Smooth muscle cell (in vitro differentiated cells): ENCODE measurements at regions not wholly inside any gene's neighbourhood (a gene's known extent, or its start where the extent isn't known, plus 50 kb on each side); places are given as distances from the start of the nearest gene placed in this dataset.

ENCODE experiments used
- DNase-seq: peaks from one replicate; lab custom pipeline; 2025; ENCODE audit not compliant: unreplicated experiment; lab: John Stamatoyannopoulos, UW
- H2AFZ ChIP-seq: fragments of 200-600 bp; sonication (generic); 2 replicates; pipeline ENCODE4 v1.6.0; 2016; ENCODE audit warnings: antibody characterized with exemption, low read depth, mild to moderate bottlenecking
- H3F3A ChIP-seq: fragments of 200-600 bp; sonication (generic); 2 replicates; pipeline ENCODE4 v1.6.0; 2017; ENCODE audit warnings: antibody characterized with exemption, low read depth
- H3K27ac ChIP-seq: fragments of 200-600 bp; sonication (generic); 2 replicates; pipeline ENCODE4 v1.5.1; 2016; ENCODE audit warnings: low read depth, mild to moderate bottlenecking
- H3K27me3 ChIP-seq: fragments of 200-600 bp; sonication (generic); 2 replicates; pipeline ENCODE4 v1.6.1; 2016; ENCODE audit warnings: low read depth, mild to moderate bottlenecking
- H3K36me3 ChIP-seq: fragments of 200-600 bp; sonication (generic); 2 replicates; pipeline ENCODE4 v1.5.1; 2016; ENCODE audit warnings: low read depth
- H3K4me1 ChIP-seq: fragments of 200-600 bp; sonication (generic); 2 replicates; pipeline ENCODE4 v1.5.1; 2016; ENCODE audit warnings: low read depth
- H3K4me2 ChIP-seq: fragments of 200-600 bp; sonication (generic); 2 replicates; pipeline ENCODE4 v1.6.0; 2016; ENCODE audit warnings: mild to moderate bottlenecking
- H3K4me3 ChIP-seq: fragments of 200-600 bp; sonication (generic); 2 replicates; pipeline ENCODE4 v1.5.1; 2016; ENCODE audit warnings: mild to moderate bottlenecking
- H3K79me2 ChIP-seq: fragments of 200-600 bp; sonication (generic); 2 replicates; pipeline ENCODE4 v1.6.0; 2016; ENCODE audit warnings: low read depth, mild to moderate bottlenecking
- H3K9ac ChIP-seq: fragments of 200-600 bp; sonication (generic); 2 replicates; pipeline ENCODE4 v1.6.0; 2016; ENCODE audit warnings: low read depth
- H3K9me3 ChIP-seq: fragments of 200-600 bp; sonication (generic); replicated peaks from 2 replicates; pipeline ENCODE4 v1.5.1; 2016; ENCODE audit warnings: low read depth
- H4K20me1 ChIP-seq: fragments of 200-600 bp; sonication (generic); 2 replicates; pipeline ENCODE4 v1.6.0; 2016; ENCODE audit warnings: low read depth
- CTCF ChIP-seq: fragments of 200-600 bp; sonication (generic); IDR thresholded peaks from 2 replicates; pipeline ENCODE4 v1.5.1; 2017; ENCODE audit warnings: borderline replicate concordance, mild to moderate bottlenecking, antibody characterized with exemption; ENCODE audit not compliant: insufficient read depth, poor library complexity, severe bottlenecking
- WGBS: methylation state at CpG from one replicate; pipeline ENCODE4 v1.1.7; 2016; ENCODE audit warnings: low lambda C conversion rate; 5-methylcytosine and 5-hydroxymethylcytosine counted together

- H3K36me3 ChIP-seq, result no peaks in the 10 kb centered on the region
These were observed 184.4 kb upstream of the GRIP1 start for GRCh38 chr12:66863276-66863675.

GRCh38 chr12:66877925-66878324 is 199.0 kb upstream of the GRIP1 start:
- Histone ChIP-seq H4K20me1 (no peaks in the 10 kb centered on the region), H3K79me2 (no peaks in the 10 kb centered on the region), H3K4me1 (no peaks in the 10 kb centered on the region), H3K36me3 (no peaks in the 10 kb centered on the region), H3K9ac (no peak overlapping the region), H3F3A (no peaks in the 10 kb centered on the region), H3K27ac (no peak overlapping the region), H2AFZ (no peak overlapping the region), H3K4me3 (no peak overlapping the region), H3K4me2 (no peak overlapping the region), H3K27me3 (no peaks in the 10 kb centered on the region), H3K9me3 (no peaks in the 10 kb centered on the region)
- no peak for DNase-seq
- TF ChIP-seq CTCF, result no peak

More at GRCh38 chr12:66863276-66863675, 184.4 kb upstream of the GRIP1 start:
- no peak overlapping the region for H3K27ac ChIP-seq
- H3K4me2 ChIP-seq, result no peak overlapping the region
- no peaks in the 10 kb centered on the region for H3K79me2 ChIP-seq
- H3K9me3 ChIP-seq, result no peaks in the 10 kb centered on the region
- WGBS, result 95% methylated on average over 1 of the region's 1 CpG
- H3F3A ChIP-seq, result no peaks in the 10 kb centered on the region
- H3K4me1 ChIP-seq, result no peaks in the 10 kb centered on the region
- no peak for DNase-seq
- no peaks in the 10 kb centered on the region for H4K20me1 ChIP-seq
- H3K27me3 ChIP-seq, result no peaks in the 10 kb centered on the region
- no peak overlapping the region for H2AFZ ChIP-seq
- no peak for TF ChIP-seq CTCF
- no peak overlapping the region for H3K4me3 ChIP-seq
- H3K9ac ChIP-seq, result no peak overlapping the region

GRCh38 chr12:66879409-66879808 is 200.5 kb upstream of the GRIP1 start:
- H3K4me3 ChIP-seq, result no peak overlapping the region
- H3K4me2 ChIP-seq, result no peak overlapping the region
- H3K79me2 ChIP-seq, result no peaks in the 10 kb centered on the region
- H3K27me3 ChIP-seq, result no peaks in the 10 kb centered on the region
- no peaks in the 10 kb centered on the region for H3K36me3 ChIP-seq
- no peaks in the 10 kb centered on the region for H4K20me1 ChIP-seq
- H3K27ac ChIP-seq, result no peak overlapping the region
- no peaks in the 10 kb centered on the region for H3K4me1 ChIP-seq
- H3F3A ChIP-seq, result no peaks in the 10 kb centered on the region
- H2AFZ ChIP-seq, result no peak overlapping the region
- H3K9me3 ChIP-seq, result no peaks in the 10 kb centered on the region
- 76% methylated on average over 4 of the region's 4 CpGs for WGBS
- no peak overlapping the region for H3K9ac ChIP-seq
- no peak for TF ChIP-seq CTCF
- no peak for DNase-seq

GRCh38 chr12:66881386-66881785 is 202.5 kb upstream of the GRIP1 start:
- Histone ChIP-seq H3K9ac (no peak overlapping the region), H3K27ac (no peak overlapping the region), H3F3A (no peaks in the 10 kb centered on the region), H3K36me3 (no peaks in the 10 kb centered on the region), H3K27me3 (no peaks in the 10 kb centered on the region), H3K4me1 (no peaks in the 10 kb centered on the region), H3K4me2 (no peak overlapping the region), H3K4me3 (no peak overlapping the region), H3K79me2 (no peaks in the 10 kb centered on the region), H2AFZ (no peak overlapping the region), H4K20me1 (no peaks in the 10 kb centered on the region), H3K9me3 (no peaks in the 10 kb centered on the region)
- no peak for TF ChIP-seq CTCF
- no peak for DNase-seq
